HG02884 (cell line): ENCODE measurements at regions not wholly inside any gene's neighbourhood (a gene's known extent, or its start where the extent isn't known, plus 50 kb on each side); places are given as distances from the start of the nearest gene placed in this dataset.

Experiments
- ATAC-seq: cut with Tn5 transposase; IDR thresholded peaks from one replicate; pipeline ENCODE4 v1.9.1; 2021; ENCODE audit warnings: mild to moderate bottlenecking, moderate library complexity; ENCODE audit not compliant: unreplicated experiment

GRCh38 chr3:168272343-168272985 is 176.7 kb upstream of the GOLIM4 start:
- ATAC-seq, result no peak

GRCh38 chr3:168271932-168272331 is 176.2 kb upstream of the GOLIM4 start:
- no peak for ATAC-seq

- no peak for ATAC-seq
These were observed 173.3 kb upstream of the GOLIM4 start for GRCh38 chr3:168269001-168269400.

- ATAC-seq, result no peak
These were observed 171.5 kb upstream of the GOLIM4 start for GRCh38 chr3:168267179-168267578.

DNA sequence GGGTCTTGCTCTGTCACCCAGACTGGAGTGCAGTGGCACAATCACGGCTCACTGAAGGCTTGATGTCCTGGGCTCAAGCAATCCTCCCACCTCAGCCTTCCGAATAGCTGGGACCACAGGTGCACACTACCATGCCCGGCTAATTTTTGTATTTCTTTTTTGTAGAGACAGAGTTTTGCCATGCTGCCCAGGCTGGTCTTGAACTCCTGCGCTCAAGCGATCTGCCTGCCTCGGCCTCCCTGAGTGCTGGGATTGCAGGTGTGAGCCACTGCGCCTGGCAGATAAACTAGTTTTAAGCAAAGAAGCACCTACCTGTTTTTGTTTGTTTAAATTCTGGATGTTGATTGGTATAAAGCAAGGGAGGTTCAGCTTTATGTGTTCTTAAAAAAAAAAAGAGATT is 170.6 kb upstream of the GOLIM4 start:
- ATAC-seq, result no peak

DNA sequence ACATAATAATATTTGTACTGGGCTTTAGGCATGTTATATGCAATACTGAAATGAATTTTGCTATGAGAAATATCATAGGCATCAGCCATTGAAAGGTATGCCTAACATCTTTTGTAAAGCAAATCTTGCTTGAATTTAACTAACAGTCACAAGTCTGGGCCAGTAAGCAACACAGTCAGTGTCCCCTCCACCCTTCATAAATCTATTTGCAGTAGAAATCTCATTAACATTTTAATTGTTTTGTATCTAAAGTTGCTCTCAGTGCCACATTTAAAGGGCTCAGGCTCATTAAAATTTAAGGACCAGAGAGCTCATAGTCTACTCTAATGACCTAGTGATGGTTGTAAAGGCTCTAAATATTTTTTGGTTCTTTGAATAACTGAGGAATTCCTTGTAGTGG is 167.2 kb upstream of the GOLIM4 start:
- no peak for ATAC-seq

DNA sequence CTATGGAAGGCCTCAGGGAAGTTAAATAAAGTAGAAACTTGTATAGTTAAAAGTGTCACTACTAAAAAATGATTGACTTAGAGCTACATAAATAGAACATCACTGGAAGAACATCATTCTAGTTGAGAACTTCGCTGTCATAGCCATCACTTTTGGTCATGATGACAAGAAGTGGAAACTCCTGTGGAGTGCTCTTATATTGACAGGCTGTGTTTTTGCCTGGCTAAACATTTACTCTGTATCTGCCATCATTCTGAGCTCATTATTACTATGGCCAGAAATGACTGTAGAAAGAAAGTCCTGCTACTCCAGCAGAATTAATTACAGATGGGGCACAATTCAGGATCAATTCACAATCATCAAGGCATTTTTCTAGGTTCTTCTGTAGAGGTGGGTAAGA is 165.1 kb upstream of the GOLIM4 start:
- ATAC-seq, result peak; percentile 59

DNA sequence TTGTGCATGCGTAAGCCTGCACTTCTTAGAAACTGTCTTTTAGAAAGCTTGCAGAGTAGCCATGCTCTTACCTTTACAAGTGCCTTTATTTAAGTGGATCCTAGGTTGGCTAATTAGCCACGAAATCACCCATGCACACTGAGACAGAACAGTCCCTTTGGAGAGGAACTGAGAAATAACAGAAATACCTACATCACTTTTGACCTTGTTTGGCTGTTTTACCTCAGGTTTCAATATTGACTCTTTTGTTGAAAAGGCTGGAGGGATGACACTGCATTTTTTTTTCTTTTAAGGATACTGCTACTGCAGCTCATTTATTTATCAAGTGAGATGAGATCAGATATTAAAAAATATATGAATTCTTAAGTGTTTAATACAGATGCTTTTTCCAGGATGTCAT is 155.6 kb upstream of the GOLIM4 start:
- peak; percentile 45 for ATAC-seq

DNA sequence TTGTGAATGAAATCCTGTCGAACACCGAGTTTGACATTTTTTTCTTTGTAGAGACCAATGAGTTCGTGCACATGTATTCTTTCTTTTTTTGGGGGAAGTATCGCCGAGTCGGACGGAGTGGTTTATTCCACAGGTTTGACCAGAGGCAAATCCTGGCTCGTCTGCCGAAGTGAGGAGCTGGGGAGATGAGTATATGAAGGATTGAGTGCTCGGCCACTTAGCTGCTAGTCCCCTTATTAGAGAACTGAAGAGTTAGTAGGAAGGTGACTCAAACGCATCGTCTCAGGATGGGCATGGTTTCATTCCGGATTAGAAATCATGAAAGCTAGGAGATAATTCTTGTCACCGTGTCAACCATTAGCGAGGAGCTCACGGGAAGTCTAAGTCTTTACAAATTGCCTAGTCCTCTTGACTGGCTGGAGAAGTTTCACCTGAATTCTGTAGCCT is 154.7 kb upstream of the GOLIM4 start:
- peak; percentile 23 for ATAC-seq

DNA sequence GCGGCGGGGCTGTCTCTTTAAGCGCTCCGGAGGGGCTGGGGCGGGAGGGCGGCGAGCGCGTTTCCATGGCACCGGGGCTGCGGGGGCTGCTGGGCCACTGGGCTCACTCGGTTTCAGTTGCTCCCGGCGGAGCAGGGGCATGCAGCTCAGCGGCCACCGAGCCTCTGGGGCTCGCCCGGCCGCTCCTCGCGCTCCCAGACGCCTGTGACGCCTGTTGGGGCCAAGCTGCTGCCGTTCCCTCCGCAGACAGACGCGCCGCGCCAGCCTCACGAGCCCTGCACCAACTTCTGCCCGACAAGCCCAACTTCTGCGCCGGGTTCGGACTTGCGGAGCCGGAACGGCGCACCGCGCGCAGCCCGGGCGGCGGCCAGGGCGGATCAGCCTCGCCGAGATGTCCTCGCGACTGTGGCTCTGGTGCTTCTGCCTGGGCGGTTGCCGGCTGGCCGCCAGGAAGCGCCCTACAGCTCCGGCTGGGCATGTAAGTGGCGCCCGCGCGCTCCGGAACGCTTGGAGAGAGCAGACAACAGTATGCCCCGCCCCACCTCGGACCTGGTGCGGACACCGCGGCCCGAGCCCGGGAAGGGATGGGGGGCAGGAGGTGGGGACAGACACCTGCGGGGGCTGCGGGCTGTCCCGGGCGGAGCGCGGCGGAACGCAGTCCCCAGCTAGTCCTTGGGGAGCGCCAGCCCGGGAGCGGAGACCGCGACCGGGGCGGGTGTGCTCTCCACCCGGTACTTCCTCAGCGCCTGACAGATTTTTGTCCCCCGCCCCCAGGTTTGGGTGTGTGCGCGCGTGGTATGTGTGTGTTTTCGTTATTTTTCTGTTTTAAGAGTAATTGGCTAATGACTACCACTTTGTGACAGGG is 154.1 kb upstream of the GOLIM4 start:
- ATAC-seq, result peak; percentile 61

DNA sequence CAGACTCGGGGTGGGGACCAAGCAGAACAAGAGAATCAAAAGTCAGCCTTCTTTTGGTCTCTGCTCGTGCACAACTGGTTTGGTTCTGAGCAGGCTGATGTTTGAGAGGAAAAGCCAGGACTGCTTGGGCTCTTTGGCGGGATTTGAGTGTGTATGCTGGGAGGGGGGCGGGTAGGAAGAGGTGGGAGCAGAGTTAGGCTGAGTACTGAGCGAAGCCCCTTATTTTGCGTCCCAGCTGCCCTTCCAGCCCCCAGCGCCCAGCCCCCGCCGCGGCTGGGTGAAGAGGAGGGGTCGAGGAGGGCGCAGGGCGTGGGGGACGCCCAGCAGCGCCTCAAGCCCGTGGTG is 153.5 kb upstream of the GOLIM4 start:
- ATAC-seq, result no peak

DNA sequence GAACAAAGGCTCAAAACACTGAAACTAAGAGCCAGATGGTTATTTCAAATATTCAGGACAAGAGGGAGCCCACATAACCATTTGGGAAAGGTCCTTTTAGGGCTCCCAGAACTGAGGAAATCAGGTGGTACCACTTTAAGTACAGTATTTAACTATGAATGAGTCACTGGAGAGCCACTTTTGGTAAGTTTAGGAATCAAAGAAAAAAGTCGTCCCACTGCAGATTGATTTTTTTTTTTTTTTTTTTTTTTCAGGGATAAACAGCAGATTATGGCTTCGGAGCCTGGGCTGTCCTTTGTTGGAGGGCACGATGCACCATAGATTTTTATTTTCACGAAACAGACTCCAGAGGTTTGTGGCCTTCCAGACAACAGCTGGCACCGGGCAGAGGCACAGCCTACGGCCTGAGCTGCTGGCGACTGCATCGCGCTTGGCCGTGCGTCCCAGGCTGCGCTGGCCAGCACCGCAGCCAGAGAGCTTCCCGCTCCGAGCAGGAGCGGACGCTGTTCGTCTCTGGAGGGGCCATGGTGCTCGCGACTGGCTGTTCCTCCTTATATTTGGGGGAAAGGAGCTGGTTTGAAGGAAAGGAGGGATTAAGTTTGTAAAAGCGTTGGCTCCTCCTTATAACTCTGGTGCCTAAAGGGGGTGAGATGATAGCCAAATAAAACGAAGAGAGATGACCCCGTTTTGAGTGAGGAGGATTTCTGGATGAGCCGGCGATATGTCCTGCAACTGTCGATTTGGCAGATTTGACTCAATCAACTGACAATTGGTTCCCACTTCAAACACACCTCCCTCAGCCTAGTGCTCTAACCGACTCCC is 152.9 kb upstream of the GOLIM4 start:
- ATAC-seq, result peak; percentile 10

GRCh38 chr3:168241156-168241555 is 145.4 kb upstream of the GOLIM4 start:
- ATAC-seq, result no peak

DNA sequence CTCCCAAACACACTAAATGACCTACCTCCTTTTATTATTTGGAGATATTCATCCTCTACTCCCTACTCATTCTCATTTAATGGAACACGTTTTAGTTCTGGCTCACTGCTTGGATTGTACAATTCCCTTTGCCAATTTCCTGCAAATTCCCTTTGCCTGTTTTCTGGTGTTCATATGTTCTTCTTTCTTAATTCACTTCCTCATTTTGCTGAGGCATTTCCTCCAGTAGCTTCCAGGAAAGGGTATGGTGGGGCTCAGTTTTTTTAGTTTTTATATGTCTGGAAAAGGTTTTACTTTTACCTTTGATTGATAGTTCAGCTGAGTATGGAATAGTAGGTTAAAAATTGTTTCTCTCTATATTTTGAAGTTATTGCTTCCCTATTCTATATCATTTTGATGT is 143.6 kb upstream of the GOLIM4 start:
- ATAC-seq, result no peak

DNA sequence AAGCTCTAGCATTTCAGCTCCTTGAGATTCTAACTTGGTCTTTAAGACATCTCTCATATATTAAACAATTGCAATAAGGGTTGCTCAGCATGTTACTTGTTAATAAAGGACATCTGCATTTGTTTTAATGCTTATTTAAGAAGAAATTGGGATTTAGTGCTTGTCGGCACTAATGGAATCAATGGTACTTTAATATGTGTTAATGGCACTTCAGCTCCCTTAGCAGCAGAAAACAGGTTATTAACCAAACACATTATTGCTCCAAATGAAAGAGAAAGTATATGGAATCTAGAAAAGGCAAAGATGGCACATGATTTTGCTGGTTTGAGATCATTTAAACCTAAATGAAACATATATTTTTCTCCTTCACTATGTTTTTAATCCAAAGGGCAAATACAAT is 137.3 kb upstream of the GOLIM4 start:
- no peak for ATAC-seq

- ATAC-seq, result no peak
These were observed 127.4 kb upstream of the GOLIM4 start for GRCh38 chr3:168223085-168223484.

GRCh38 chr3:168220556-168220955 is 124.8 kb upstream of the GOLIM4 start:
- ATAC-seq, result no peak

DNA sequence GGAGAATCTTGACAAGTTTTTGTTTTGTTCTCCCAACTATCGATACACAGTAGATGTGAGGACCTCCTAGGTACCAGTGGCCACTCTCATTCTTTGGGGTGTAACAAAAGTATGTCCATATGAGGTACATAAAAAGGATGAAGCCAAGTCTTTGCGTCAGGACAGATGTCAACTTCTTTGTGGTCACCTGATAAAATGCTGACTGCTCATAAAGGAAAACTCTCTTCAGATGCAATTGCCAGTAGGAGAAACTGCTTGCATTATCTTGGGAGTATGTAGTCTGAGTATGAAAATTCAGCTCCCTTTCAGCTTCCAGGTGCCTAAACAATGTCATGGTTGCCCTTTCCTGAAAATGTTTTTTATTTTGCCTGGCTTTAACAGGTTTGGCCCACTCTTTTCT is 123.8 kb upstream of the GOLIM4 start:
- ATAC-seq, result no peak

DNA sequence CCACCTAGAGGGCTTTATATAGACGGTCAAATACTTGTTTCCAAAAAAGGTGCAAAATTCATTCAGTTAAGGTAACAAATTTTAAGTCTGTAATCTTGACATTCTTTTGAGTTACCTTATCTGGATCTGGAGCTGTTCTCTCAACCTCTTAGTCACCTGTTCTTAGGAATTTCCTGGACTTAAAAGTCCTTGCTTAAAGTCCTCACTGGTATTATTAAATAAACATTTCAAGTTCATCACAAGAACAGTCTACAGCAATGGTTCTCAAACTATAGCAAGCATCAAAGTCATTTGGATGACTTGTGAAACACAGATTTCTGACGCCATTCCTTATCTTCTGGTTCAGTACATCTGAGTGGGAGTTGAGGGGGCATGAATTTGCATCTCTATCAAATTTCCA is 122.9 kb upstream of the GOLIM4 start:
- ATAC-seq, result no peak

DNA sequence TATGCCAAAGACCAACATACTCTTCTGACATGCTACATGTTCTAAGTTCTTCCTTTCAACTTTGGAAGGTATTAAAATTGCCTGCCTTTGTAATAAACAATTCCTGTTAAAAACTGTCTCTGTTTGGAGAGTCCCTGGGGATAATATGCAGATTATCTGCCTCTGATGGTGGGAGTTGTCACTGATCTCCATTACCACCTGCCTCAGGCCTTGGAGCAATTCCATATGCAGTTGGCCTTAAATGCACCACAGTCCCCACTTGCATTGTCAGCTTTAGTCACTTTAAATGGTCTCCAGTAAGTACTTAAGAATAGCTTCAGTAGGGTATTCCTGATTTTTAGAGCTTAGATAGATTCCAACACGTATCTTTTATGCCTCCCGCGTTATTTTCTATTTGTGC is 121.1 kb upstream of the GOLIM4 start:
- no peak for ATAC-seq

DNA sequence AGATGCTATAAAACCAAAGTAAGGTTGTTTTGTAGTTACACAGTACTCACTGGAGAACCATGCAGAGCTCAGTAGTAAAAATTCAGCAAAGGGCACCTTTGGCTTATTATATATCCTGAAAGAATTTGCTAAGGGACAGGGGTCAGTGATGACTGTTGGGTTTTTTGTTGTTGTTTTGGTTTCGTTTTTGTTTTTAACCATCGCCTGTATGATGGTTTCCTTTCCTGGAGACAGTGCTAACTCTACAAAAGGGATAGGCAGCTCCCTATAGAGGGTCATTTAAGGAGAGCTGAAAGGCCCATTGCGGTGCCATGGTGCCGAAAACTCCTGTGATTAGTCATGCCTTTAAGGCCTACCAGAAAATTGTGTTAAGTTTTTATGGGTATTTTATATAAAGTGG is 118.2 kb upstream of the GOLIM4 start:
- peak; percentile 95 for ATAC-seq
